HG03565 (cell line): ENCODE measurements at regions not wholly inside any gene's neighbourhood (a gene's known extent, or its start where the extent isn't known, plus 50 kb on each side); places are given as distances from the start of the nearest gene placed in this dataset.
"Not testable (repeated sequence)": the region's sequence is repeated elsewhere in the genome, so short reads cannot be mapped to it uniquely, and the experiment has no call there.

Experiments used
- ATAC-seq: cut with Tn5 transposase; IDR thresholded peaks from one replicate; pipeline ENCODE4 v1.9.1; 2021; ENCODE audit warnings: mild to moderate bottlenecking, moderate library complexity; ENCODE audit not compliant: unreplicated experiment

DNA sequence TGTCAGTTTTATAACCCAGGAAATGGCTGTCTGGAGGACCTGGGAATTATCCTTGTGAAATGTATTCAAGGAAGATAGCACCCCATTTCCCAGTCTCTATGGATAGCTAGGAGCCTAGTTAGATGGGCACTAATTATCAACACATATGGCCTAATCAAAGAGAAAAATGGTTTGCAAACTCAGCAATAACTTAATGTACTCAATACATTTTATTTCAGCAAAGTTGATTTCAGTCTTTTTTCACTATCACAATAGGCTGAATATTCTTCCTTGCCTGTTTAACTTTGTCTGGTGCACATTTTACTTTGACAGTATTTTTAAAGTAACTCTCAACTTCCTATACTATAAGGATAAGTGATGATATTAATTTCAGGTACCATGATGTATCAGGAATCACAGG is 756.3 kb downstream of the CCDC85A start:
- no peak for ATAC-seq

DNA sequence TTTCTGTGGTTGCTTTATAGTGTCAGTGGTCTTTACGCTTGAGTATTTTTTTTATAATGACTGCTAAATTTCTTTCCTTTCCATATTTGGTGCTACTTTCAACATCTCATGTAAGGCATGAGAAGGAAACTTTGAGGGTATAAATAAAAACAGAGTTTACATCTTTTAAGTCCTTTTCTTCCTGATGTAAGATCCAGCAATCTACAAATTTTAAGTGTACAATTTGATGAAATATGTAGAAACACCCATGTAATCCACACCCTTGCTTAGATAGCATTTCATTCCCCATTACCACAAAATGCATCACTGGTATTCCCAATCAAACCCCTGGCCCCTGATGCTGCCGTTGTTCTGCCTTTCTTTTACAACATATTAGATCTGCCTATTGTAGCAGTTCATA is 769.1 kb downstream of the CCDC85A start:
- ATAC-seq, result no peak

DNA sequence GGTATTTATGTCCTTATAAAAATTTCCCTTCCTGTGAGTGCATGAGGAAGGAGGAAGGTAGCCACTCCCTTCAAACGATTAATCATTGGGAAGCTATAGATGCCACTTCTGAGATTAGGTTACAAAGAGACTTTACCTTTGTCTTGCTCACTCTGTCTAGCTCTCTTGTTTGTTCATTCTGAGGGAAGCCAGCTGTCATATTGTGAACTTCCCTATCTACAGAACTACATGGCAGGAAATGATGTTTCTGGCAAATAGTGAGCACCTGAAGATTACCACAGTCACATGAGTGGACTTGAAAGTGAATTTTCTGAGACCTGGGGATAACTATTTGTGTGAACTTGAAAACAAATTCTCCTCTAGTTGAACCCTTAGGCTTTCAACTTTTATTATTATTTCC is 776.8 kb downstream of the CCDC85A start:
- no peak for ATAC-seq

DNA sequence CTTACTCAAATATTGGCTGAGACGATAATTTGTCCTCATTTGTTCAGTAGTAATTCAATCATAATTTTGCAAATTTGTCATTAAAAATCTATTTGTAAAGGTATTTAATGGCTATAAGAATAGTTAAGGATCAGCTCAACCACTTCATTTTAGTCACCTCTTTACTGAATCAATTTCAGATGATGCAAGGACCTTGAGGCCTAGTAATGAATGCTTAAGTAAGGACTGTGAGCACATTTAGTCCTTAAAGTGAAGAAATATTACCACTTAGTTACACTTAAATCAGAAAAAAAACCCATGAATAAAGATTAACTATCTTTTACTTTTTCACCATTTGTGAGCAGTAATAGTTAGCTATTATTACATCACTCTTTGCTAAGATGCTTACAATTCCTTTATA is 778.9 kb downstream of the CCDC85A start:
- no peak for ATAC-seq

DNA sequence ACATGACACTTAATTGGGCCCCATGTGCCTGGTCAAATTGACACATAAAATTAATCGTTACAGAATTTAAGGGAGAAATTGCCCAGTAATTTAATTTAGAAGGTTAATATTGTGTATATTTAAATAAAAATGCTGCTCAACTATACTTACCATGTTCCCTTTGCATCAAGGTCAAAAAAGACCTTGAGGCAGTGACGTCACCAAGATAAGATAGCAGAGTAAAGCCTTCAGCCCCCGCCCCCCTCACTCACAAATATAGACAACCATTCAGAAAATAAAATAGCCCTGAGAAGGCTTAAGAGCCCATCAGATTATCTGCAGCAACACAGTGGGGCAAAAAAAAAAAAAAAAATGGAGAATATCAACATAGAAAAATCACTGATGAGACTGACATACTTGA is 785.7 kb downstream of the CCDC85A start:
- ATAC-seq, result no peak

DNA sequence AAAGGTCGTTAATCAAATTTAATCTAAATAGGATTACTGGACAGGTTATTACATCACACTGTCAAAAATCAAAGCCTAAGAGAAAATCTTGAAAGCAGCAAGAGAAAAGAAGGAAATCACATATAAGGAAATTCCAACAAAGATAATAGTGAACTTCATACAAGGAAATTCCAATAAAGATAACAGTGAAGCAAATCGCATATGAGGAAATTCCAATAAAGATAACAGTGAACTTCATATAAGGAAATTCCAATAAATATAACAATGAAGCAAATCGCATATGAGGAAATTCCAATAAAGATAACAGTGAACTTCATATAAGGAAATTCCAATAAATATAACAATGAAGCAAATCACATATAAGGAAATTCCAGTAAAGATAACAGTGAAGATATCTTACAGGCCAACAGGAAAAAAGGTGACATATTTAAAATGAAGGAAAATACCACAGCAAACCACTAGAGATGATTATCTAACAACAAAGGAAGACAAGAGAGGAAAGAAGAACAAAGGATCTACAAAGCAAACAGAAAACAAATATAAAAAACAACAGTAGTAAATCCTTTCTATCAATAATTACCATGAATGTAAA is 787.7 kb downstream of the CCDC85A start:
- no peak for ATAC-seq

DNA sequence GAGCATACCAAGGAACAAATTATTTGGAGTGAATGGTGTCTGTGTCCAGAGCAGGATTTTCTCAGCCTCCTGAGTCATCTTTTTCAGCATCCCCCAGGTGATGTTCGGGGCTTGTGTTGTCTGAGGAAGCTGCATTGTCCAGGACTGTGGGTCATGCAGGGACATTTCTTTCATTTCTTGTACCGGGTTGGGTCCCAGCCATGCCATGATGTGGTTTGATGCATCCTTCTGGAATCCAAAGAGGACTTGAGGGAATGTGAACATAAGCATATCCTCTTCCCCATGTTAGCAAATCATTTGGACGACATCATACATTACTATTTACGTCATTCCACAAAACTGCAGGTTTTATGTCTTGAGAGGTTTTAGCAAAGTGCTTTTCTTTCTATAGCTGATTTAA is 797.8 kb downstream of the CCDC85A start:
- no peak for ATAC-seq

DNA sequence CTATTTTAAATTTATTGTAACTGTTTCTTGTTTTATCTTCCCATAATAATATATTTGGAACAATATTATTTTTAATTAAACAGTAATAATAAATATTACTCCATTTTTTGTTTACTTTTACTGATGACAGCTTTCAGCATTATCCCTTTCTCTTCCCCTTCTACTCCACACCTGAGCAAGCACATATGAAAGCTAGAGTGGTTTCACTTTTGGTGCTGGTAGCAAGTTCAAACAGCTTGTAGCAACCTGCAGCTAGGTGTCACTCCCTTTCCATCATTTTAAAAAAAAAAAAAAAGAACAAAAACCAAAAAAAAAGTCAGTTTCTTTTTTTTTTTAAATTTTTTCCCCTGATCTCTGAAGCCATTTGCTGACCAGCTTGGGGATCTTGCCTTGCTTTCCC is 801.8 kb downstream of the CCDC85A start:
- ATAC-seq, result no peak

DNA sequence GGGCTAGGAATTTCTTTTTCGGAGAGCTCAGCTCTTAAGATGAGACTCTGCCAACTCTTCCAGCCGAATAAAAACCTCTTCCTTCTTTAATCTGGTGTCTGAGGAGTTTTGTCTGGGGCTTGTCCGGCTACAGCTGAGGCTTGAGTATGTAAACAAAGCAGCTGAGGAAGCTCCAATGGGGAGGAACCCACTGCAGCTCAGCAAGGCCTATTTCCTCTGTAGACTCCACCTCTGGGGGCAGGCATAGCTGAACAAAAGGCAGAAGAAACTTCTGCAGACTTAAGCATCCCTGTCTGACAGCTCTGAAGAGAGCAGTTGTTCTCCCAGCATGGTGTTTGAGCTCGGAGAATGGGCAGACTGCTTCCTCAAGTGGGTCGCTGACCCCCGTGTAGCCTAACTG is 838.7 kb downstream of the CCDC85A start:
- ATAC-seq, result no peak

DNA sequence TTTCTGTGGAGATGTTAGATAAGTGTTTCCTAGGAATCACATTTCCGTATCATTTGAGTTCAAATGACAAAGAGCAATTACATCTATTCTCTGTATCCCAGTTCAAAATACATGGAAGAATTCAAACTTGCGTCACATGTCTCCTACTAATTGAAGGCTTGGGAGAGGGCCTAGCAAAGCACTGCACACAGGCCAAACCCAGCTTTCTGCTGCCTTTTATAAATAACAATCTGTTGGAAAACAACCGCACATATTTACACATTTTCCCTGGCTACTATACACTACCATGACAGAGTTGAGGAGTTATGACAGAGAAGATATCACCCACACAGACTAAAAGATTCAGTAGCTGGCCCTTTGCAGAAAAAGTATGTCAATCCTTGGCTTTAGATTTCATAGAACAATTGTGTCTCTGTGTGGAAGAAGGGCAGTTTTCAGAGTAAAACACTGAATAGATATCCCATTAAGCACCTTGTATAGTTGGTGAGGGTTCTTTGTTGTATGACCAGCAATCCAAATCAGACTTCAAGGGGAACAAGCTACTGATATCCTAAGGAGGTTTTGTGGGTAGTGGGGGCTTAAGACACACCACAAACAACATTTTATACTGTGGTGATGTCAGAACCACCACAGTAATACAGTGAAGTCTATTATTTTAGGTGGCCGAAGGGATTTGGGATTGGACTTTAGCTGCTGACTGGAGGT is 861.3 kb downstream of the CCDC85A start:
- ATAC-seq, result no peak

DNA sequence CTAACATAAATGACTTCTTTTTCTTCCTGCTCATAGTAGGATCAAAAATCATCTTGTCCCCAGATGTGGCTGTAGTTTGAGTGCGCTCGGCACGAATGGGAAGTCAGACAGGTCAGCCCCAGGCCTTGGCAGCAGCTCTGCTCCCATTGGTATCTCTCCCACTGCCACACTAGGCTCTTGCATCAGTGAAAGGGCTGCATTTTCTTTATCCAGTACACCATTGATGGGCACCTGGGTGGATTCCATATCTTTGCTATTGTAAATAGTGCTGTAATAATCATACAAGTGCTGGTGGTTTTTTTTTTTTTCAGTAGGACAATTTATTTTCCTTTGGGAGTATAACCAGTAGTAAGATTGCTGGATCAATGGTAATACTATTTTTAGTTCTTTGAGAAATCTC is 865.5 kb downstream of the CCDC85A start:
- ATAC-seq, result no peak

DNA sequence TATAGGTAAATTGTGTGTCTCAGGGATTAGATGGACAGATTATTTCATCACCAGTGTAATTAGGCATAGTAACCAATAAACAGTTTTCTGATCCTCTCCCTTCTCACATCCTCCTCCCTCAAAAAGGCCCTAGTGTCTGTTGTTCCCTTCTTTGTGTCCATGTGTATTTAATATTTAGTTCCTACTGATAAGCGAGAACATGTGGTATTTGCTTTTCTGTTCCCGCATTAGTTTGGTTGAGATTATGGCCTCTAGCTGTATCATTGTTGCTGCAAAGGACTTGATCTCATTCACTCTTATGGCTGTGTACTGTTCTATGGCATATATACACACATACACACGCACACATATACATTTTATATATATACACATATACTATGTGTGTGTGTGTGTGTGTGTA is 866.2 kb downstream of the CCDC85A start:
- no peak for ATAC-seq

DNA sequence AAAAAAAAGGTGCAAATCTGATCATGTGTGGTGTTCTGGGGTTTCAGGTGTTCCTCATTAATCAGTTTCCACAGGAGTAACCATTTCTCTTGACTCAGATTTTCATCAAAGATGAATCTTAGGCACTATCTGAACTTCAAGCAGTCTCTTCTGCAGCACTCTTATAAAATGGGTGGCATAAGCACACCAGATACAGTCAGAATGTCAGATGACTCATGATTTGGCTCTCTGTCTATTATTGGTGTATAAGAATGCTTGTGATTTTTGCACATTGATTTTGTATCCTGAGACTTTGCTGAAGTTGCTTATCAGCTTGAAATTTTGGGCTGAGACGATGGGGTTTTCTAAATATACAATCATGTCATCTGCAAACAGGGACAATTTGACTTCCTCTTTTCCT is 882.5 kb downstream of the CCDC85A start:
- not testable (repeated sequence) for ATAC-seq

DNA sequence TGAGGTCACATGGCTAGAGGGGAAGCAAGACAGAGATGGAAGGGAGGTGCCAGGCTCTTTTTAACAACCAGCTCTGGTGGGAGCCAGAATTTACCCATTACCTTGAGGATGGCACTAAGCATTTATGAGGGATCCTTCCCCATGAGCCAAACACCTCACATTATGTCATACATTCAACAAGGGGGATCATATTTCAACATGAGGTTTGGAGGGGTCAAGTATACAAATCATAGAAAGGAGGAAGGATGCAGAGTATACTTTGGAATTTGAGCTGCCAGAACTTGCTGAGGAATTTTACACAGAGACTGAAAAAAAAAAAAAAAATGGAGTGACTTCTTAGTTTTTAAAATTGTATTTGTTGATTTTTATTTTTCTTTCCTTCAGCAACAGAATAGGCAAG is 891.4 kb downstream of the CCDC85A start:
- no peak for ATAC-seq

DNA sequence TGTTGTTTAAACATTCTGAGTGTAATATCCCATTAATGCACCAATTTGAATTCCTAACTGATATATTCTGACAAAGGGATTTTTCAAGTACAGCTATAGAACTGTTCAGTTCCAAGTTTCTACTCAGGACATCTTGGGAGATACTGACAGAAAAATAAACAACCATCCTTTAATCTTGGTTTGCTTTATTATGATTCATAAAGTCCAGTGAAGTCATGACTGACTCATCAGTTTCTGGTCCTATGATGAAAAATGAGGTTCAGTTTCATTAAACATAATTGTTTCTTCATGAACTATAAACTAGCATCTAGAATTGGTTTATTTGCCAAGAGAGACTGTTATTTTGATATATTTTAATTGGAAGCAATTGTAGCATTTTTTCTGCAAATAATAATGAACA is 896.2 kb downstream of the CCDC85A start:
- ATAC-seq, result no peak

DNA sequence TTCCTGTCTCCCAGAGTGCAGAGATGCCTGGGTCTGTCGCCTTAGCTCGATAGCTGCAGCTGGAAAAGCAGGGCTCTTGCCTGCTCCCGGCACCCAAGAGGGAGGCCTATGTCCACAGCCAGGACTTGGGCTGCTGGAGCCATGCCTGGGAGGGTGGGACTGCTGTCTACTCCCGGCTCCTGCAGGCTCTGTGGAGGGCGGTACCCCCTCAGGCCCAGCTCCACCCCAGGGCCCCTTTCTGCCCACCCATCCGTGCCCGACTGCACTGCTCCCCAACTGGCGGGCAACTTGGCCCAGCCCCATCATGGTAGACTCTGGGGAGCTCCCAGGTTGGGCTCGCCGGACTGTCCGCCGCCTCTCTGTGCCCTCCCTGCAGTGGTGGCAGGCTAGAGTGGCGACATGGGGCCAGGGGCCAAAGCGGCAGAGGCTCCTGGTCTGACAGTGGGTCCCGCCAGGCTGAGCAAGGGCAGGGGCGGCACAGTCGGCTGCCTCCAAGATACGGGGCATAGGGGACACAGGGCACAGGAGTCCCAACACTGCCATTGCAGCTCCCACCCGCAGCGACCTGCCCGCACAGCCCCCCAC is 901.0 kb downstream of the CCDC85A start:
- no peak for ATAC-seq

DNA sequence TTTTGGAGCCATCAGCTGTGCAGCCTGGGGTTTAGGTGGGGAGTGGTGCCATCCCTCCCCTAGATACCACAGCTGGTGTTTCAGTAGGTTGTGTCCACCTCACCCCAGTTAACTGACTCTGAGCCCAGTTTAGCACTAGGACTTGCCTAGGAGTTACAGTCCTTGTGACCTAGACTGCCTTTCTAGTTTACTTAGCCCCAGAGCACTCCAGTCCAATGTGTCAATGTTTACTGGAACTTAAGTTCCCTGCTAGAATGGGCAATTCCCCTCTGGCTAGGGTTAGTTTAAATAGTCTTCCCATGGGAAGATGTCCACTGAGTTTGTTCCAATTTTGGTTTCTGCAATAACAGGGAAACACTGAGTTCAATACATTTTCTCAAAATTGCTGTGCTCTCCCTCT is 909.2 kb downstream of the CCDC85A start:
- ATAC-seq, result no peak

DNA sequence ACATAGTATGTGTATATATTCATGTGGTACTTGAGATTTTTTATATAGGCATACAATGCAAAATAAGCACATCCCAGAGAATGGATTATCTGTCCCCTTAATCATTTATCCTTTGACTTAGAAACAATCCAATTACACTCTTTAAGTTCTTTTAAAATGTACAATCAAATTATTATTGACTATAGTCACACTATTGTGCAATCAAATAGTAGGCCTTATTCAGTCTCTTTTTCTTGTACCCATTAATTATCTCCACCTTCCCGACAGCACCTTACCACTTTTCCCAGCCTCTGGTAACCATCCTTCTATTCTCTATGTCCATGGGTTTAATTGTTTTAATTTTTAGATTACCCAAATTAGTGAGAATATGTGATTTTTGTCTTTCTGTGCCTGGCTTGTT is 914.1 kb downstream of the CCDC85A start:
- ATAC-seq, result no peak

DNA sequence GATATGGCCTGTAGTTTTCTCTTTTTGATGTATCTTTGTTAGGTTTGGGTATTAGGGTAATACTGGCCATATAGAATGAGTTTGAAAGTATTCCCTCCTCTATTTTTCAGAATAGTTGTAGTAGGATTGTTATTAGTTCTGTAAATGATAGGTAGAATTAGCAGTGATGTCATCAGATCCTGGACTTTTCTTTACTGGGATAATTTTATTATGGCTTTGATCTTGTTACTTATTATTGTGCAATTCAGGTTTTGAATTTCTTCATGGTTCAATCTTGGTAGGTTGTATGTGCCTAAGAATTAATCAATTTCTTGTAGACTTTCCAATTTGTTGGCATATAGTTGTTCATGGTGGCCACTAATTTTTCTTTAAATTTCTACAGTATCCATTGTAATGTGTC is 916.6 kb downstream of the CCDC85A start:
- ATAC-seq, result no peak

DNA sequence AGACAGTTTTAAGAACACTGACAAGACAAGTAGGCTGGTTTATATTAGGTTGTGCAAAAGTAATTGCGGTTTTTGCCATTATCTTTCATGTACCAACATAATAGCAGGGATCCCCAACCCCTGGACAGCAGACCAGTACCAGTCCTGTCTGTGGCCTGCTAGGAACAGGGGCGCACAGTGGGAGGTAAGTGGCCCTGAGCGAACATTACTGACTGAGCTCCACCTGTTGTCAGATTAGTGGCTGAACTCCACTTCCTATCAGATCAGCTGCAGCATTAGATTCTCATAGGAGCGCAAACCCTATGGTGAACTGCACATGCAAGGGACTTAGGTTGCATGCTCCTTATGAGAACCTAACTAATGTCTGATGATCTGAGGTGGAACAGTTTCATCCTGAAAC is 921.9 kb downstream of the CCDC85A start:
- ATAC-seq, result no peak

DNA sequence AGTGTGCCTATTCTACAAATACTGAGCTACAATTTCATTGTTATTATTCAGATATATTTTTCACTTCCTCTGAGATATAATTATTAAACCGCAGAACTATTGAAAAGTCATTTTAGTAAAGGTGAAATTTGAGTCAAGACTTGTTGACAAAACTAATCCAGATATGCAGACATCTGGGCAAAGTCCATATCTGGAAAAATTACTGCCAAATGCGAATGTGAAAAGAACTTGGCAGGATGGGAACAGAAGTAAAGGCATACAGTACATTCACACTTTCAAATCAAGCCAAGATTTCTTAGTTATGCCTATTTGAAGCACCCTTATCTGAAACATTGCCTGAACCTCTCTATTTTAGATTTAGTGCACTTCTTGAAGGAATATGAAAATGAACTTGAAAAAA is 923.6 kb downstream of the CCDC85A start:
- no peak for ATAC-seq

DNA sequence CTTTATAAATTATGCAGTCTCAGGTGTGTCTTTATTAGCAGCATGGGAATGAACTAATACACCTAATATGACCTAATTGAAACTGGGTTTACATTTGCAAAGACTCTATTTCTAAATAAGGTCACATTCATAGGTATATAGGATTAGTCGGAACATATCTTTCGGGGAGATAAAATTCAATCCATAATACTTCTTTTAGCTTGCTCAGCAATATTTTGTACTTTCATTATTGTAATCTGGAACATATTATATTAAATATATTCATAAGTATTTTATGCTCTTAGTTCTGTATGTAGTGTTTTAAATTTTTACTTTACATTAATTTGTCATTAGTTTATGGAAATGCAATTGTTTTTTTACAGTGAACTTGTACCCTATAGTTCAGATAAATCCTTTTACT is 927.7 kb downstream of the CCDC85A start:
- no peak for ATAC-seq

DNA sequence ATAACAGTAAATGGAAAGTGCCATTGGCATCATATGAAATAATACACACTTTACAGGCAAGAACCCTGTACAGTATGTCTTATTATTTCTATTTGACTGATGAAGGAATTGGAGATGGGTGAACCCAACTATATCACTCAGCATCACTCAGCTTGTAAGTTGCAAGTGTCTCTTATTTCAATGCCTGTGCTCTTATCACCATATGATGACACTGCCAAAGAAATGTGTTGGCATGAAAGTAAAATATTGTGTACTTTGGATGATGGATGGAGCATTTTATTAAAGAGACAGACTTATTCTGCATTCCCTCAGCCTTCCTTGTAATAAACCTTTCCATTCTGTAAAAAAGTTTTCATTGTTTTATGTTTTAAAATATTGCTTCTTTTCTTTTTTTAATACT is 927.5 kb upstream of the VRK2 start:
- no peak for ATAC-seq
